ENCODE measurements at regions not wholly inside any gene's neighbourhood (a gene's known extent, or its start where the extent isn't known, plus 50 kb on each side); places are given as distances from the start of the nearest gene placed in this dataset.

GRCh38 chr18:41829647-41830516, 125.2 kb upstream of the PIK3C3 start:
- no peak overlapping the region for H3K4me3 ChIP-seq
- H3K36me3 ChIP-seq: no peaks in the 10 kb centered on the region
- TF ChIP-seq CTCF (IDR thresholded peaks at IDR 0.05): no peak
- no peak for TF ChIP-seq POLR2A (IDR thresholded peaks at IDR 0.05)
- DNase-seq: no peak
- H3K27me3 ChIP-seq: no peaks in the 10 kb centered on the region
- H3K27ac ChIP-seq: no peak overlapping the region
- H3K9me3 ChIP-seq: no peaks in the 10 kb centered on the region
- no peaks in the 10 kb centered on the region for H3K4me1 ChIP-seq

GRCh38 chr18:41828137-41828536, 126.9 kb upstream of the PIK3C3 start:
- Histone ChIP-seq H3K9me3 (no peaks in the 10 kb centered on the region), H3K4me3 (no peak overlapping the region), H3K27me3 (no peaks in the 10 kb centered on the region), H3K36me3 (no peaks in the 10 kb centered on the region), H3K27ac (no peak overlapping the region), H3K4me1 (no peaks in the 10 kb centered on the region)
- DNase-seq: no peak
- TF ChIP-seq POLR2A (IDR thresholded peaks at IDR 0.05) (no peak), CTCF (IDR thresholded peaks at IDR 0.05) (no peak)

GRCh38 chr18:41820784-41821183, 134.2 kb upstream of the PIK3C3 start:
- H3K27ac ChIP-seq: no peak overlapping the region
- DNase-seq: no peak
- H3K9me3 ChIP-seq: no peaks in the 10 kb centered on the region
- H3K36me3 ChIP-seq: no peaks in the 10 kb centered on the region
- no peak for TF ChIP-seq CTCF (IDR thresholded peaks at IDR 0.05)
- TF ChIP-seq POLR2A (IDR thresholded peaks at IDR 0.05): no peak
- no peaks in the 10 kb centered on the region for H3K4me1 ChIP-seq
- H3K27me3 ChIP-seq: no peaks in the 10 kb centered on the region
- H3K4me3 ChIP-seq: no peak overlapping the region

- H3K36me3 ChIP-seq: no peaks in the 10 kb centered on the region
- H3K9me3 ChIP-seq: no peaks in the 10 kb centered on the region
- no peak overlapping the region for H3K27ac ChIP-seq
- no peak overlapping the region for H3K4me3 ChIP-seq
- TF ChIP-seq CTCF (IDR thresholded peaks at IDR 0.05): no peak
- DNase-seq: no peak
- H3K27me3 ChIP-seq: no peaks in the 10 kb centered on the region
- no peaks in the 10 kb centered on the region for H3K4me1 ChIP-seq
These were observed 136.4 kb upstream of the PIK3C3 start for GRCh38 chr18:41818381-41819355.

GRCh38 chr18:41814651-41815050, 140.4 kb upstream of the PIK3C3 start:
- Histone ChIP-seq H3K36me3 (no peaks in the 10 kb centered on the region), H3K27me3 (no peaks in the 10 kb centered on the region), H3K9me3 (no peaks in the 10 kb centered on the region), H3K27ac (no peak overlapping the region), H3K4me1 (no peaks in the 10 kb centered on the region), H3K4me3 (no peak overlapping the region)
- no peak for DNase-seq
- TF ChIP-seq POLR2A (IDR thresholded peaks at IDR 0.05) (no peak), CTCF (IDR thresholded peaks at IDR 0.05) (no peak)

Data from Peyer's patch (tissue), 4 donors.